OCI-LY1 (cell line): ENCODE measurements at regions not wholly inside any gene's neighbourhood (a gene's known extent, or its start where the extent isn't known, plus 50 kb on each side); places are given as distances from the start of the nearest gene placed in this dataset.

ENCODE experiments used
- H2AFZ ChIP-seq: fragments of 200-600 bp; sonication (generic), shearing (Covaris generic); 2 replicates; pipeline ENCODE4 v1.6.0; 2014; ENCODE audit warnings: antibody characterized with exemption, mild to moderate bottlenecking, low read length
- H3F3A ChIP-seq: fragments of 200-600 bp; sonication (generic), shearing (Covaris generic); 2 replicates; pipeline ENCODE4 v1.6.0; 2014; ENCODE audit warnings: mild to moderate bottlenecking, antibody characterized with exemption, low read length, moderate library complexity; ENCODE audit not compliant: insufficient read depth
- H3K27ac ChIP-seq: fragments of 200-600 bp; sonication (generic); 2 replicates; pipeline ENCODE4 v1.5.1; 2014; ENCODE audit warnings: low read length, mixed run types, mild to moderate bottlenecking, low read depth; ENCODE audit not compliant: poor library complexity, severe bottlenecking
- H3K27me3 ChIP-seq: fragments of 200-600 bp; sonication (generic); 2 replicates; pipeline ENCODE4 v1.6.0; 2014; ENCODE audit warnings: antibody characterized with exemption, mild to moderate bottlenecking, low read length, moderate library complexity; ENCODE audit not compliant: insufficient read depth
- H3K36me3 ChIP-seq: fragments of 200-600 bp; sonication (generic); 2 replicates; pipeline ENCODE4 v1.6.1; 2014; ENCODE audit warnings: mild to moderate bottlenecking, antibody characterized with exemption, low read length, moderate library complexity, mixed read lengths; ENCODE audit not compliant: insufficient read depth
- H3K4me1 ChIP-seq: fragments of 200-600 bp; sonication (generic); 2 replicates; pipeline ENCODE4 v1.5.1; 2014; ENCODE audit warnings: mild to moderate bottlenecking, low read length, moderate library complexity; ENCODE audit not compliant: insufficient read depth, severe bottlenecking
- H3K4me2 ChIP-seq: fragments of 200-600 bp; sonication (generic), shearing (Covaris generic); 2 replicates; pipeline ENCODE4 v1.6.1; 2014; ENCODE audit warnings: low read length
- H3K4me3 ChIP-seq: fragments of 200-600 bp; sonication (generic); 2 replicates; pipeline ENCODE4 v1.5.1; 2014; ENCODE audit warnings: low read length, low read depth, mild to moderate bottlenecking, mixed read lengths; ENCODE audit not compliant: poor library complexity, severe bottlenecking
- H3K79me2 ChIP-seq: fragments of 200-600 bp; shearing (Covaris generic); 2 replicates; pipeline ENCODE4 v1.6.1; 2016; ENCODE audit warnings: mixed run types, low read length, mixed read lengths; ENCODE audit not compliant: insufficient read depth
- H3K9ac ChIP-seq: fragments of 200-600 bp; sonication (generic), shearing (Covaris generic); 2 replicates; pipeline ENCODE4 v1.6.1; 2014; ENCODE audit warnings: mild to moderate bottlenecking, low read length, mixed read lengths
- H3K9me2 ChIP-seq: fragments of 200-600 bp; sonication (generic), shearing (Covaris generic); 2 replicates; pipeline ENCODE4 v1.6.1; 2014; ENCODE audit warnings: low read depth, mild to moderate bottlenecking, low read length, mixed read lengths
- H3K9me3 ChIP-seq: fragments of 200-600 bp; shearing (Covaris generic); 2 replicates; pipeline ENCODE4 v1.6.1; 2014; ENCODE audit warnings: low read length, mixed read lengths
- H4K20me1 ChIP-seq: fragments of 200-600 bp; sonication (generic), shearing (Covaris generic); 2 replicates; pipeline ENCODE4 v1.6.0; 2016; ENCODE audit warnings: mild to moderate bottlenecking, low read length; ENCODE audit not compliant: insufficient read depth
- EZH2 ChIP-seq: fragments of 200-600 bp; sonication (generic), shearing (Covaris generic); IDR thresholded peaks from 2 replicates; pipeline ENCODE4 v1.8.0; 2017; ENCODE audit warnings: borderline replicate concordance, mixed run types, mild to moderate bottlenecking, antibody characterized with exemption, low read length, moderate library complexity, mixed read lengths
- TF ChIP-seq, protein P1 (sequence below): fragments of 200-600 bp; sonication (generic), shearing (Covaris generic); IDR thresholded peaks from 2 replicates; pipeline ENCODE4 v1.5.1; 2017; ENCODE audit warnings: mild to moderate bottlenecking, antibody characterized with exemption, low read length, moderate library complexity, mixed read lengths

GRCh38 chr6:94902974-94903628 lies 674.2 kb upstream of the MANEA start:
- H3K27me3 ChIP-seq, result no peaks in the 10 kb centered on the region
- no peaks in the 10 kb centered on the region for H3K9me2 ChIP-seq
- no peak overlapping the region for H3K4me3 ChIP-seq
- H3K9me3 ChIP-seq, result no peaks in the 10 kb centered on the region
- no peak overlapping the region for H3K27ac ChIP-seq
- H4K20me1 ChIP-seq, result no peaks in the 10 kb centered on the region
- no peak for TF ChIP-seq EZH2
- TF ChIP-seq, protein P1, sequence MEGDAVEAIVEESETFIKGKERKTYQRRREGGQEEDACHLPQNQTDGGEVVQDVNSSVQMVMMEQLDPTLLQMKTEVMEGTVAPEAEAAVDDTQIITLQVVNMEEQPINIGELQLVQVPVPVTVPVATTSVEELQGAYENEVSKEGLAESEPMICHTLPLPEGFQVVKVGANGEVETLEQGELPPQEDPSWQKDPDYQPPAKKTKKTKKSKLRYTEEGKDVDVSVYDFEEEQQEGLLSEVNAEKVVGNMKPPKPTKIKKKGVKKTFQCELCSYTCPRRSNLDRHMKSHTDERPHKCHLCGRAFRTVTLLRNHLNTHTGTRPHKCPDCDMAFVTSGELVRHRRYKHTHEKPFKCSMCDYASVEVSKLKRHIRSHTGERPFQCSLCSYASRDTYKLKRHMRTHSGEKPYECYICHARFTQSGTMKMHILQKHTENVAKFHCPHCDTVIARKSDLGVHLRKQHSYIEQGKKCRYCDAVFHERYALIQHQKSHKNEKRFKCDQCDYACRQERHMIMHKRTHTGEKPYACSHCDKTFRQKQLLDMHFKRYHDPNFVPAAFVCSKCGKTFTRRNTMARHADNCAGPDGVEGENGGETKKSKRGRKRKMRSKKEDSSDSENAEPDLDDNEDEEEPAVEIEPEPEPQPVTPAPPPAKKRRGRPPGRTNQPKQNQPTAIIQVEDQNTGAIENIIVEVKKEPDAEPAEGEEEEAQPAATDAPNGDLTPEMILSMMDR, result no peak
- H2AFZ ChIP-seq, result no peak overlapping the region
- no peaks in the 10 kb centered on the region for H3K4me1 ChIP-seq
- H3K36me3 ChIP-seq, result no peaks in the 10 kb centered on the region
- no peak overlapping the region for H3K4me2 ChIP-seq
- no peaks in the 10 kb centered on the region for H3K79me2 ChIP-seq
- H3K9ac ChIP-seq, result no peak overlapping the region
- H3F3A ChIP-seq, result no peaks in the 10 kb centered on the region

DNA sequence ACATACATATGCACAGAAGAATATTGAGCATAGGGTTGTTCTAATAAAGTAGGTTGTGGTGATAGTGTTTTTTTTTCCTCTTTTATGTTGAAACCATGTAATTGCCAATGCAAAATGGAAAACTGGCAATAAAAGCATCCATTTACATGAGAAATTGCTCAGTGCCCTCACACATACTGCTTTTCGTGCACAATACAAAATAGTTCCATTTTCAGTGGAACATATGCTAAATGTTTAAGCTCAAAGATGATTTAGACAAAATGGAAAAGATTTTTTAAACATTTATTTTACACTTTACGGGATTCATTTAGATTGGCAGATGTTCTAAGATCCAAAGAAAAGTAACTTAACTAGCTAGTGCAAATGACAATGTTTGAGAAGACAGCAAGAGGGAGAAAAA lies 678.1 kb upstream of the MANEA start:
- no peaks in the 10 kb centered on the region for H3K9me2 ChIP-seq
- no peak for TF ChIP-seq EZH2
- TF ChIP-seq, protein P1, result no peak
- H3K27me3 ChIP-seq, result no peaks in the 10 kb centered on the region
- H4K20me1 ChIP-seq, result no peaks in the 10 kb centered on the region
- H3K4me1 ChIP-seq, result no peaks in the 10 kb centered on the region
- no peak overlapping the region for H3K9ac ChIP-seq
- H3K4me3 ChIP-seq, result no peak overlapping the region
- H3K9me3 ChIP-seq, result no peaks in the 10 kb centered on the region
- H3K36me3 ChIP-seq, result no peaks in the 10 kb centered on the region
- H3K4me2 ChIP-seq, result no peak overlapping the region
- no peak overlapping the region for H2AFZ ChIP-seq
- no peaks in the 10 kb centered on the region for H3F3A ChIP-seq
- H3K27ac ChIP-seq, result no peak overlapping the region
- H3K79me2 ChIP-seq, result no peaks in the 10 kb centered on the region

DNA sequence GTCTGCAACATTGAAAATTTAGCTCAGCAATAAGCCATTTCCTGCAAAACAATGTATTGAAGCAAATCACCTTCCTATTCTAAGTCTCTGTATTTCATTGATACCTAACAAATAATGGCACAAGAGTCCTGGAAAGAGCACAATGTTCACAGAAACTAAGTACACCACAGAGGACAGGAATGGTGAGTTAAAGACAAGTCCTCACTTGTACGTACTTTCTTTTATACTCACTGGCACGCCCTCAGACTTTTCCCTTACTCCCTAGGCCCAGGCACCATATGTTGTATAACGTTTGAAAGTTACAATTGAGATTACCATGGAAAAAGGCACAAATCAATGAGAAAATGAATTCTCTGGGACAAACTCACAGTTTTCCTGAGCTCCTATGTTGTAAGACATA lies 683.0 kb upstream of the MANEA start:
- Histone ChIP-seq H2AFZ (no peak overlapping the region), H3F3A (no peaks in the 10 kb centered on the region), H3K27ac (no peak overlapping the region), H3K79me2 (no peaks in the 10 kb centered on the region), H3K4me1 (no peaks in the 10 kb centered on the region), H4K20me1 (no peaks in the 10 kb centered on the region), H3K36me3 (no peaks in the 10 kb centered on the region), H3K4me3 (no peak overlapping the region), H3K9ac (no peak overlapping the region), H3K27me3 (no peaks in the 10 kb centered on the region), H3K4me2 (no peak overlapping the region), H3K9me3 (no peaks in the 10 kb centered on the region), H3K9me2 (no peaks in the 10 kb centered on the region)
- no peak for TF ChIP-seq EZH2
- TF ChIP-seq, protein P1, result no peak
